ENCODE measurements at regions not wholly inside any gene's neighbourhood (a gene's known extent, or its start where the extent isn't known, plus 50 kb on each side); places are given as distances from the start of the nearest gene placed in this dataset.

GRCh38 chr1:118744420-118744819, 243.7 kb downstream of the TBX15 start:
- TF ChIP-seq FOXP2 (optimal IDR thresholded peaks at IDR 0.05; ENCODE audit: borderline replicate concordance, extremely low read depth, extremely low read length, insufficient read depth) = no peak
- no peak for TF ChIP-seq POLR2AphosphoS5 (IDR thresholded peaks at IDR 0.05; ENCODE audit: low read depth, low read length)
- TF ChIP-seq SIN3A (IDR thresholded peaks at IDR 0.05; ENCODE audit: borderline replicate concordance, insufficient read depth, low read length) = no peak

GRCh38 chr1:118739501-118739900, 248.6 kb downstream of the TBX15 start:
- no peak for TF ChIP-seq REST (IDR thresholded peaks at IDR 0.05; ENCODE audit: insufficient read depth in 1 of 2, low read depth in 2 of 2, low read length in 2 of 2)
- no peak for TF ChIP-seq TAF1 (IDR thresholded peaks at IDR 0.05; ENCODE audit: borderline replicate concordance, insufficient read depth, low read length)
- no peak for TF ChIP-seq FOXP2 (optimal IDR thresholded peaks at IDR 0.05; ENCODE audit: borderline replicate concordance, extremely low read depth, extremely low read length, insufficient read depth)

GRCh38 chr1:118736322-118736721, 251.8 kb downstream of the TBX15 start:
- no peak for TF ChIP-seq FOXP2 (optimal IDR thresholded peaks at IDR 0.05; ENCODE audit: borderline replicate concordance, extremely low read depth, extremely low read length, insufficient read depth)
- TF ChIP-seq POLR2AphosphoS5 (IDR thresholded peaks at IDR 0.05; ENCODE audit: low read depth, low read length) = no peak
- no peak for TF ChIP-seq TAF1 (IDR thresholded peaks at IDR 0.05; ENCODE audit: borderline replicate concordance, insufficient read depth, low read length)
- TF ChIP-seq REST (IDR thresholded peaks at IDR 0.05; ENCODE audit: insufficient read depth in 1 of 2, low read depth in 2 of 2, low read length in 2 of 2) = no peak
- TF ChIP-seq SIN3A (IDR thresholded peaks at IDR 0.05; ENCODE audit: borderline replicate concordance, insufficient read depth, low read length) = no peak

- TF ChIP-seq SIN3A (IDR thresholded peaks at IDR 0.05; ENCODE audit: borderline replicate concordance, insufficient read depth, low read length) (no peak), FOXP2 (optimal IDR thresholded peaks at IDR 0.05; ENCODE audit: borderline replicate concordance, extremely low read depth, extremely low read length, insufficient read depth) (no peak), TAF1 (IDR thresholded peaks at IDR 0.05; ENCODE audit: borderline replicate concordance, insufficient read depth, low read length) (no peak), REST (IDR thresholded peaks at IDR 0.05; ENCODE audit: insufficient read depth in 1 of 2, low read depth in 2 of 2, low read length in 2 of 2) (no peak), POLR2AphosphoS5 (IDR thresholded peaks at IDR 0.05; ENCODE audit: low read depth, low read length) (no peak)
Measured at GRCh38 chr1:118717893-118718292, 270.2 kb downstream of the TBX15 start.

GRCh38 chr1:118716775-118717174, 271.4 kb downstream of the TBX15 start:
- no peak for TF ChIP-seq FOXP2 (optimal IDR thresholded peaks at IDR 0.05; ENCODE audit: borderline replicate concordance, extremely low read depth, extremely low read length, insufficient read depth)
- no peak for TF ChIP-seq REST (IDR thresholded peaks at IDR 0.05; ENCODE audit: insufficient read depth in 1 of 2, low read depth in 2 of 2, low read length in 2 of 2)
- no peak for TF ChIP-seq SIN3A (IDR thresholded peaks at IDR 0.05; ENCODE audit: borderline replicate concordance, insufficient read depth, low read length)
- no peak for TF ChIP-seq POLR2AphosphoS5 (IDR thresholded peaks at IDR 0.05; ENCODE audit: low read depth, low read length)
- no peak for TF ChIP-seq TAF1 (IDR thresholded peaks at IDR 0.05; ENCODE audit: borderline replicate concordance, insufficient read depth, low read length)
